GM21825 (cell line): ENCODE measurements at regions not wholly inside any gene's neighbourhood (a gene's known extent, or its start where the extent isn't known, plus 50 kb on each side); places are given as distances from the start of the nearest gene placed in this dataset.

Experiments
- ATAC-seq: cut with Tn5 transposase; IDR thresholded peaks from one replicate; pipeline ENCODE4 v1.9.1; 2021; ENCODE audit warnings: mild to moderate bottlenecking, moderate library complexity; ENCODE audit not compliant: unreplicated experiment

GRCh38 chr5:120988941-120989340 lies 524.8 kb downstream of the PRR16 start:
- ATAC-seq = no peak

DNA sequence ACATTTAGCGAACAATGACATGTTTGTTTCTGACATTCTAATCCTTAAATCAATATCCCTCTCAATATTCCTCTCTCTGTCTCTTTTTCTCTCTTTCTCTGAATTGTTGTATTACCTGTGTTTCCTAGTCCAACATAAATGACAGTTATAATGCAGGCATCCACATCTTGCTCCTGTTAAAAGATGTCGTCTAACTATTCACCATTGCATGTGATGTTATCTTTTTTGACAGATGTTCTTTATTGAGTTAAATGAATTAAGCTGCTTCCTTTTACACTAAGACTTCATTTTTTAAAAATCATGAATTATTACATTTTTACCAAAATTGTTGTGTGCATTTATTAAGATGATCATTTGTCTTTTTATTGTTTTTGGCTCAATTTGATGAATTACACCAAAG lies 527.5 kb downstream of the PRR16 start:
- ATAC-seq = no peak

- ATAC-seq = no peak
These were observed 530.0 kb downstream of the PRR16 start for GRCh38 chr5:120994112-120994511.

DNA sequence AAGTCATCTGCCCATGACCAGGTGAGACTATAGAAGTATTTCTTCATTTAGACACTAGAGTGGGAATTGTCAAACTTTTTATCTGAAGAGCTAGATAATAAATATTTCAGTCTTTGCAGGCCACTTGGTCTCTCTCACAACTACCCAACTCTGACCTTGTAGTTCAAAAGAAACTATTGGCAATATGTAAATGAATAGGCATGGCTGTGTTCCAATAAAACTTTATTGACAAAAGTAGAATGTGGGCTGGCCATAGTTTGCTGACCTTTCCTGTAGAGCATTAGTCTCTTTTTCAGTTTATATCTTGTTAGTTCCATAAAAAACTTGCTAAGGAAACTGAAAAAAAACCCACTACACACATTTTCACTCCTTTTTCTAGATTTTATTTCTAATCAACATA lies 535.5 kb downstream of the PRR16 start:
- no peak for ATAC-seq

GRCh38 chr5:121006217-121006616 lies 542.1 kb downstream of the PRR16 start:
- no peak for ATAC-seq

DNA sequence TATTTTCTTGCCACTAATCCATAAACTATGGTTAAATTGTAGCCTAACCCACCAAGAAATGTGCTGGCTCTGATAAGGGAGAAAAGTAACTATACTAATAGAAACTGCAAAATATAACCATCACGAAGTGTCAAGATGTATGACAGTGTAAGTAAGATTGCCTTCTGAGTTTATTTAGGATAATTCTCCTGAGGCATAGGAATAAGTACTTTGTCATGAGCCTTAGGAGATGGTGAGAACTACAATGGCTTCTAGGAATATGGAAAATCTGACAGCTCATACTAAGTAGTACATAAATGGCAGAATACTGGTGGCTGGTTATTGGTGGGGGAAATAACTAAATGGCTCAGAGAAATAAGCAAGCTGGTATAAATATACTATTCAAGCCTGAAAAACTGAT lies 543.9 kb downstream of the PRR16 start:
- no peak for ATAC-seq

GRCh38 chr5:121009058-121009457 lies 545.0 kb downstream of the PRR16 start:
- no peak for ATAC-seq

DNA sequence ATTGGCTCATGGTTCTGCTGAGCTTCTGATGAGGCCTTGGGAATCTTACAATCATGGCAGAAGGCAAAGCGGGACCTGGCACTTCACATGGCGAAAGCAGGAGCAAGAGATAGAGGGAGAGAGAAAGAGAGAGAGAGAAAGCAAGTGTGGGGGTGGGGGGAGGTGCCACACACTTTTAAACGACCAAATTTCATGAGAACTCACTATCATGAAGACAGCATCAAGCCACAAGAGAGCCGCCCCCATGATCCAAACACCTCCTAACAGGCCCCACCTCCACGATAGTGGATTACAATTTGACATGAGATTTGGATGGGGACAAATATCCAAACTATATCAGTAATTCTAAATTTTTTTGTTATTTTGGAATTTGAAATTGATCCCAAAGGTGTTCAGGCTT lies 553.9 kb downstream of the PRR16 start:
- no peak for ATAC-seq

- no peak for ATAC-seq
These were observed 555.0 kb downstream of the PRR16 start for GRCh38 chr5:121019106-121019505.

GRCh38 chr5:121019734-121020133 lies 555.6 kb downstream of the PRR16 start:
- ATAC-seq = no peak

DNA sequence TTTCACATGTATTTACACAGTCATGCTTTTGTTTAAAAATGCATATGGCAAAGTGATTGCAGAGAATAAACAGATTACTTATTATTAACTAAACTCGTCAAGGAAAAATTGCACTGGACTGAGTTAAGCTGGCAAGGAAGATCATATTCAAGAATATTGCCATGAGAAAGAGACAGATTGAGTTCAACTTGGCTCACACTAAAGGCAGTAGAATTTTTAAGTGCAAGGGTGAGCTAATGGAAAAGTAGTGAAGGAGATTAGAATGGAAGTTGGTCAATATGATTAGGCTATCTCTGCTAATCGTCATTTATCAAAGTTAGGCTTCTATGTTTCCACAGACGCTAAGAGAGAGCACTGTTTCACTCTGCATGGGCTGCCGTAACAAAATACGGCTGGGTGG lies 557.6 kb downstream of the PRR16 start:
- no peak for ATAC-seq

DNA sequence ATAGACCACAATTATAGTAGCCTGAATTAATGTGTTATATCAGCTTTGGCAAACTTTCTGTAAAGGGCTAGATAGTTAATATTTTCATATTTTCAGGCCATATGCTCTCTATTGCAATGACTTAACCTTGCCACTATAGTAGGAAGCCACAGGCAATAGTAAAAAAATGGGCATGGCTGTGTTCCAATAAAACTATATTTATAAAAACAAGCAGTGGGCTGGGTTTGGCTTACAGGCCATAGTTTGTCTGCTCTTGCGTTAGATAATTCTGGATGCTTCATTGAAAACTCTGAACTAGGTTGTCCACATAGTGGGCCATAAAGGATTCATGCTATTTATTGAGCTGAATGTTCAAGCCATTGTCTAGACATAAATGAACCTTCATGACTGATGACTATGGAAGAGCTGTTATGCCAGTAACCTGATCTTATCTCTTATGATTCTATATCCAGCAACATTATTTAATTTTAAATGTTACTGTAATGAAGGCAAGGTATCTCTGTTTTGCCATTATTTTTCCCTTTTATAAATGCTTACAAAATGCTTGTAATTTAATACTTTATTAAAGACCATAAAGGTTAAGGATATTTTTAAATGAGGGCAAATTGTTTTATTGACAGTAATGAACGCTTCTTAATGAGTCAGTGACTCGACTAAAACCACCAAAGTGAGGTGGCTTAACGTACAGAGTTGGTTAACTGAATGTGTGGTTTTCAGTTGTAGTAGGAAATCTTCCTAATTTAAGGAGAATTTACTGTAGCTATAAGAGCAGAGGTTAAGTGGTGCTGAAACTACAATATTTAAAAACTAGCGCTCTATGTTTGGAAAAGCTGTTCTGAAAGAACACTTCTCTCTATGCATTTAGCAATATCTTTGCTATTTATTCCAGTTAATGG lies 560.6 kb downstream of the PRR16 start:
- ATAC-seq = no peak

DNA sequence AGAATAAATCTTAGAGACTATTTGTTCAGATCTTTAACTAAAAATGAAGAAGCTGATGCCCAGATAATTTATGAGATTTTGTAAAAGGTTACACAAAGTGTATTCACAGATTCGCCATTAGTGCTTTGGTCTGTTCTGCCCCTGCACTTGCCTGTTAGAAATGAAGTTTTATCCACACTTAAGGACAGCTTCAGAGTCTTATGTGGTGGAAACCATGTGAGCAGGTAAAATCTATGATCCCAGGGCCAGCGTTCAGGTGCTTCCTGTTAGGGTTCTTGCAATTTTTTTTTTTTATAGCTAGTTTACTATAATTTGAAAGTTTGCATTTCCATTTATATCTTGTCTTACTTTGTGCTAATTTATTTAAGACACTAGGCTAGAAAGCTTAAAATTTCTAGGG lies 561.6 kb downstream of the PRR16 start:
- no peak for ATAC-seq

- no peak for ATAC-seq
These were observed 563.5 kb downstream of the PRR16 start for GRCh38 chr5:121027636-121028035.

GRCh38 chr5:121029536-121030245 lies 565.6 kb downstream of the PRR16 start:
- ATAC-seq = no peak

GRCh38 chr5:121031491-121031890 lies 567.4 kb downstream of the PRR16 start:
- no peak for ATAC-seq

DNA sequence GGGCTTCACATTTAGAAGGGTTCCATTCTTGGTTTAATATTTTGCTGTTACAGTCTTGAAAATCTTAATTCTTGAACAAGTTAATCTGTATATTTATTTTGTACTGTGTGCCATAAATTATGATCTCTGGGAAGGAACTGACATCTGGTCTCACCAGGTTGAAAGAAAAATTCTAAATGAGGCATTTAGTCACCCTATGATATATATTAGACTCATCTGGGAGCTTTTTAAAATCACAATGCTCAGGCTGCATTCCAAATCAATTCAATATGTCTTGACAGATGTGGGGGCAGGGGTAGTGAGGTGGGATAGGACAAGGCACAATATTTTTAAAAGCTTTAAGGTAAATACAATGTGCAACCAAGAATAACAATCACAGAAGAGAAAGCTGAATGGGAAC lies 569.2 kb downstream of the PRR16 start:
- no peak for ATAC-seq

DNA sequence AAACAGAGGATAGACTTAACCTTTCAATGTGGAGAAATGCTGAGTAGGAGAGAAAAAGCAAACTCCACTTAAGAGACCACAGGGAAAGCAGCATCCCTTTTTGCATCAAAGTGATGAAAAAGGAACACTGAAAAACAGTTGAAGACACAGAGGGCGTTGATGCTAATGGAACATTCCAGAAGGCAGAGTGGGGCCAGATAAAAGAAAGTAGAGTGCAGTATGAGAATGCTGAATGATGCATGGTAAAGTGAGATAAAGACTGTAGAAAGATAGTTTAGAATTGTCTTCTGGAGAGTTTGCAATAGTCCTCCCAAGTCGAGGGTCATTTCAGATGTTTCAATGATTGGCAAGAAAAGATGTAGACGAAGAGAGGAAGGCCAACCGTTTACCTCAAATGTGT lies 574.3 kb downstream of the PRR16 start:
- no peak for ATAC-seq

DNA sequence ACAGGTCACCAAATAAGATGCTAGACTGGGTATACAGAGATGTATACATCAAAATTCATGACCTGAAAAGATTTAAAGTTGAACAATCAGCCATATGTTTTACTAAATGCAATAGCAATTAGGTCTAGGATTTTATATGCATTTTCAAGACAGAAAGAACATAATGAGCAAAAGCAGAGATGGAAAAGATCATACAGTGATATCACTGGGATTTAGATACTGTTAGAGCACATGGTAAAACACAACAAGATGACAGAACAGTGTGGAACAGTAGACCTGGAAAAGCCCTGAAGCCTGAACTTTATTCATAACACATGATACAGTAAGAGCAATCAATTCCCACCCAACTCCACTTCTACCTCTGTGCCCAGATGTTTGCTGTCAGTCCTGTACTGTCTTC lies 585.9 kb downstream of the PRR16 start:
- ATAC-seq = no peak

DNA sequence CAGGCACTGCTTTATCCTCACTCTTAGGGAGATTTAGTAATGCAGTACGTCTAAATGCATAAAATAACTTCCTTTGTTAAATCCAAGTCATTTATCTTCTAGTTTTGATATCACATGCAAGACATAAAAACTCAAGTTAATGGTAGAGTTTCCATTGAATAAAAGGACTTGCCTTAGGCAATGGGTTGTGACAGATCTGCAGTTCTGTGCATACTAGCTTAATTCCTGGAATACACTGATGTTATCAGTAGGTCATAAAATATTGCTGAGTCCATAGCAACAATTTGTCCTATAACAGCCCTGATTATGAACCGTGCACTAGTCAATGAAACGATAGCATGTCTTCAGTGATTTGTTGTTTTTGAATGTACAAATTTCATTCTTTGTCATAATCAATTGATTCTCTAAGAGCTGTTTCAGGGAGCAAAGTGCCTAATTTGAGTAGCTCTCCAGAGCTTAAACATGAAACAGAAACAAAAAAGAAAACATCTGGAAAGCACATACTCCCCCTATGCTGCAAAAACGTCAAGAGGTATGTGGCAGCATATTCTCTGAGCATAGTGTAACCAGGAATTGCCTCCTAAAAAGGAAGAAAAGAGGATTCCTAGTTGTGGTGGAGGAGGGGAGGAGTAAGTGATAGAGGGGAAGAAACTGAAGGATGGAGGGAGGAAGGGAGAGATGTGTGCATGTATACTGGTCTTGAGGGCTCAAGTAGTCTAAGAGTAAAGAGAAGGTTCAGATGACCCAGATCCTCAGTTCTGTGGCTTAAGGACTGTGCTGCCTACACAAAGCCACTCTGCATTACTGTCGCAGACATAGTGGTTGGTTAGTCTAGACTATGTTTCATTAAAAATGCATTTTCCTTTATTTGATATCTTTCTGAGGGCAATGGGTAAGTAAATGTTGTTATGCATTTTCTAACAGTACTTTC lies 589.2 kb downstream of the PRR16 start:
- ATAC-seq = no peak

GRCh38 chr5:121055586-121055985 lies 591.5 kb downstream of the PRR16 start:
- ATAC-seq = no peak
